MM.1S (cell line): ENCODE measurements at regions not wholly inside any gene's neighbourhood (a gene's known extent, or its start where the extent isn't known, plus 50 kb on each side); places are given as distances from the start of the nearest gene placed in this dataset.

Experiments used
- DNase-seq: peaks from one replicate; pipeline ENCODE4 v3.0.0-alpha.2; 2015
- H2AFZ ChIP-seq: fragments of 300-600 bp; sonication (generic); 2 replicates; pipeline ENCODE4 v1.6.0; 2016; ENCODE audit warnings: antibody characterized with exemption, low read length
- H3F3A ChIP-seq: fragments of 300-600 bp; sonication (generic); 2 replicates; pipeline ENCODE4 v1.6.1; 2016; ENCODE audit warnings: mild to moderate bottlenecking, antibody characterized with exemption, low read length, moderate library complexity, mixed read lengths; ENCODE audit not compliant: insufficient read depth
- H3K27ac ChIP-seq: fragments of 300-600 bp; sonication (generic); 2 replicates; pipeline ENCODE4 v1.5.1; 2016; ENCODE audit warnings: mild to moderate bottlenecking, low read length
- H3K27me3 ChIP-seq: fragments of 300-600 bp; sonication (generic); replicated peaks from 2 replicates; pipeline ENCODE4 v1.6.0; 2016; ENCODE audit warnings: low read length; ENCODE audit not compliant: insufficient read depth
- H3K36me3 ChIP-seq: fragments of 300-600 bp; sonication (generic); replicated peaks from 2 replicates; pipeline ENCODE4 v1.6.1; 2016; ENCODE audit warnings: mild to moderate bottlenecking, low read length, mixed read lengths; ENCODE audit not compliant: insufficient read depth
- H3K4me1 ChIP-seq: fragments of 300-600 bp; sonication (generic); 2 replicates; pipeline ENCODE4 v1.6.1; 2016; ENCODE audit warnings: low read length, mixed read lengths
- H3K4me2 ChIP-seq: fragments of 300-600 bp; sonication (generic); 2 replicates; pipeline ENCODE4 v1.6.0; 2016; ENCODE audit warnings: low read depth, low read length
- H3K4me3 ChIP-seq: fragments of 300-600 bp; sonication (generic); 2 replicates; pipeline ENCODE4 v1.5.1; 2016; ENCODE audit warnings: low read length, mixed read lengths
- H3K79me2 ChIP-seq: fragments of 300-600 bp; sonication (generic); 2 replicates; pipeline ENCODE4 v1.6.1; 2016; ENCODE audit warnings: mixed run types, low read length, mixed read lengths
- H3K9ac ChIP-seq: fragments of 300-600 bp; sonication (generic); 2 replicates; pipeline ENCODE4 v1.6.1; 2016; ENCODE audit warnings: low read length, mixed read lengths
- H3K9me2 ChIP-seq: fragments of 300-600 bp; sonication (generic); replicated peaks from 2 replicates; pipeline ENCODE4 v1.6.1; 2016; ENCODE audit warnings: mild to moderate bottlenecking, low read length, mixed read lengths; ENCODE audit not compliant: insufficient read depth
- H3K9me3 ChIP-seq: fragments of 300-600 bp; sonication (generic); replicated peaks from 2 replicates; pipeline ENCODE4 v1.6.1; 2016; ENCODE audit warnings: mild to moderate bottlenecking, low read length, mixed read lengths; ENCODE audit not compliant: insufficient read depth
- H4K20me1 ChIP-seq: fragments of 300-600 bp; sonication (generic); 2 replicates; pipeline ENCODE4 v1.6.1; 2016; ENCODE audit warnings: mild to moderate bottlenecking, low read length, moderate library complexity, mixed read lengths; ENCODE audit not compliant: insufficient read depth
- EZH2 ChIP-seq: fragments of 300-600 bp; sonication (generic); optimal IDR thresholded peaks from 2 replicates; pipeline ENCODE3; 2017; ENCODE audit warnings: low read depth, mild to moderate bottlenecking, antibody characterized with exemption, low read length, mixed read lengths
- EZH2phosphoT487 ChIP-seq: fragments of 300-600 bp; sonication (generic); IDR thresholded peaks from 2 replicates; pipeline ENCODE4 v1.6.1; 2018; ENCODE audit warnings: antibody characterized with exemption, low read length
- TF ChIP-seq, protein P1 (sequence below): fragments of 300-600 bp; sonication (generic); IDR thresholded peaks from 2 replicates; pipeline ENCODE4 v1.5.1; 2016; ENCODE audit warnings: antibody characterized with exemption, low read length, mixed read lengths

DNA sequence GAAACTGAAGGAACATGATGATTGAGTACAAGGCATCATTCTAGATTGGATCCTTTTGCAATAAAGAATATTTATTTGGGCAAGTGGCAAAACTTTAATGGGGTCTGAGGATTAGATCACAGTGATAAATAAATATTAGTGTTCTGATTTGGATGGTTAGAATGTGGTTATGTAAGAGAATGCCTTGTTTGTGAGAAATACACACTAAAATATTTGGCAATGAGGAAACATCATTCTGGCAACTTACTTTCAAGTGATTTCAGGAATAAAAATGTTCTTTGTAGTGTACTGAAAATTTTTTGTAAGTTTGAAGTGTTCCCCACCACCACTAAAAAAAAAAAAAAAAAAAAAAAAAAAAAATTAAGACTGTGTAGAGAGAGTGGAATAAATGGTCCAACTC, 185.1 kb upstream of the NEBL start:
- Histone ChIP-seq H3F3A (no peaks in the 10 kb centered on the region), H3K36me3 (no peaks in the 10 kb centered on the region), H3K9me2 (no peaks in the 10 kb centered on the region), H3K4me2 (no peak overlapping the region), H3K27ac (no peak overlapping the region), H3K27me3 (no peaks in the 10 kb centered on the region), H3K4me1 (no peaks in the 10 kb centered on the region), H3K4me3 (no peak overlapping the region), H3K9me3 (no peaks in the 10 kb centered on the region), H4K20me1 (no peaks in the 10 kb centered on the region), H3K79me2 (no peaks in the 10 kb centered on the region), H2AFZ (no peak overlapping the region), H3K9ac (no peak overlapping the region)
- TF ChIP-seq, protein P1, sequence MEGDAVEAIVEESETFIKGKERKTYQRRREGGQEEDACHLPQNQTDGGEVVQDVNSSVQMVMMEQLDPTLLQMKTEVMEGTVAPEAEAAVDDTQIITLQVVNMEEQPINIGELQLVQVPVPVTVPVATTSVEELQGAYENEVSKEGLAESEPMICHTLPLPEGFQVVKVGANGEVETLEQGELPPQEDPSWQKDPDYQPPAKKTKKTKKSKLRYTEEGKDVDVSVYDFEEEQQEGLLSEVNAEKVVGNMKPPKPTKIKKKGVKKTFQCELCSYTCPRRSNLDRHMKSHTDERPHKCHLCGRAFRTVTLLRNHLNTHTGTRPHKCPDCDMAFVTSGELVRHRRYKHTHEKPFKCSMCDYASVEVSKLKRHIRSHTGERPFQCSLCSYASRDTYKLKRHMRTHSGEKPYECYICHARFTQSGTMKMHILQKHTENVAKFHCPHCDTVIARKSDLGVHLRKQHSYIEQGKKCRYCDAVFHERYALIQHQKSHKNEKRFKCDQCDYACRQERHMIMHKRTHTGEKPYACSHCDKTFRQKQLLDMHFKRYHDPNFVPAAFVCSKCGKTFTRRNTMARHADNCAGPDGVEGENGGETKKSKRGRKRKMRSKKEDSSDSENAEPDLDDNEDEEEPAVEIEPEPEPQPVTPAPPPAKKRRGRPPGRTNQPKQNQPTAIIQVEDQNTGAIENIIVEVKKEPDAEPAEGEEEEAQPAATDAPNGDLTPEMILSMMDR, result no peak
- TF ChIP-seq EZH2phosphoT487, result no peak
- no peak for TF ChIP-seq EZH2
- no peak for DNase-seq

DNA sequence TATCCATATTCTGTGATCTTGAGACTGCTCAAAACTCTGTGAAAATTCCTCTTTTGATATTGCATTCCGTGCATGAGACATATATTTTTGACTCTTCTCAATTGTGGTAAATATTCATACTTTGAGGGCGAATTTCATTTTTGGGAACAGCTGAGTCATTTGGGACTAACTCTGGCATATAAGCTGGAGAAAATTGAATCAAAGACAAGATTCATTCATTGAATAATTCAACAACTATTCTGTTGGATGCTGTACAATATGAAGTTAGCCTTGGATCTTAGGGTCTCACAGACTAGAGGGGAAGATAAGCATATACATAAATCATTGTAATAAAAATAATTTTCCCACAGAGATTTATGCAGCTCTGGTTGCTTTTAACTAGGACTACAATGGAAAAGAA, 183.2 kb upstream of the NEBL start:
- no peak overlapping the region for H3K9ac ChIP-seq
- no peaks in the 10 kb centered on the region for H3K9me3 ChIP-seq
- no peak overlapping the region for H3K4me2 ChIP-seq
- no peak overlapping the region for H2AFZ ChIP-seq
- H3K27ac ChIP-seq, result no peak overlapping the region
- no peaks in the 10 kb centered on the region for H3K79me2 ChIP-seq
- H3K27me3 ChIP-seq, result no peaks in the 10 kb centered on the region
- H3K9me2 ChIP-seq, result no peaks in the 10 kb centered on the region
- no peaks in the 10 kb centered on the region for H3F3A ChIP-seq
- H3K4me3 ChIP-seq, result no peak overlapping the region
- H3K36me3 ChIP-seq, result no peaks in the 10 kb centered on the region
- no peak for DNase-seq
- no peaks in the 10 kb centered on the region for H3K4me1 ChIP-seq
- no peaks in the 10 kb centered on the region for H4K20me1 ChIP-seq
- no peak for TF ChIP-seq EZH2
- TF ChIP-seq, protein P1, result no peak
- no peak for TF ChIP-seq EZH2phosphoT487

DNA sequence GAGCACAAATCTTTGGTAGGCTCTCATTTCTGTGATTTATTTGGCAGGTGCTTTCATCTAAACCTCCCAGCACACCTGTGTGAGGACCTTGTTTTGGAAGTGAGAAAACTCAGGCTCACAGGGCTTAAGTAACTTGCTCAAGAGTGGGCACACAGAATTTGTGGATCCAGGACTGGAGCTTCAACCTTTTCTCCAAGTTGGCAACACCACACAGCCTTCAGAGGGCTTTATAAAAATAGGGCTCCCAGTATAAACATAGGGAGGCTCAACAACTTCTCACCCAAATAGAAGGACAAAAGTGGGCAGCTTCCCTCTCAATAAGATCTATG, 182.2 kb upstream of the NEBL start:
- H4K20me1 ChIP-seq, result no peaks in the 10 kb centered on the region
- H3K4me1 ChIP-seq, result no peaks in the 10 kb centered on the region
- DNase-seq, result no peak
- no peaks in the 10 kb centered on the region for H3K36me3 ChIP-seq
- H2AFZ ChIP-seq, result no peak overlapping the region
- no peaks in the 10 kb centered on the region for H3K9me3 ChIP-seq
- no peak overlapping the region for H3K9ac ChIP-seq
- H3F3A ChIP-seq, result no peaks in the 10 kb centered on the region
- H3K9me2 ChIP-seq, result no peaks in the 10 kb centered on the region
- H3K79me2 ChIP-seq, result no peaks in the 10 kb centered on the region
- no peak overlapping the region for H3K27ac ChIP-seq
- no peak overlapping the region for H3K4me2 ChIP-seq
- TF ChIP-seq EZH2phosphoT487 (no peak), EZH2 (no peak)
- TF ChIP-seq, protein P1, result no peak
- no peaks in the 10 kb centered on the region for H3K27me3 ChIP-seq
- H3K4me3 ChIP-seq, result no peak overlapping the region
